GM12872 (cell line): ENCODE measurements at regions not wholly inside any gene's neighbourhood (a gene's known extent, or its start where the extent isn't known, plus 50 kb on each side); places are given as distances from the start of the nearest gene placed in this dataset.

ENCODE experiments used
- TF ChIP-seq, protein P1 (sequence below): IDR thresholded peaks from 3 replicates; pipeline ENCODE4 v1.5.1; 2011; ENCODE audit warnings: low read depth, mild to moderate bottlenecking, low read length, moderate library complexity; ENCODE audit not compliant: insufficient read depth

DNA sequence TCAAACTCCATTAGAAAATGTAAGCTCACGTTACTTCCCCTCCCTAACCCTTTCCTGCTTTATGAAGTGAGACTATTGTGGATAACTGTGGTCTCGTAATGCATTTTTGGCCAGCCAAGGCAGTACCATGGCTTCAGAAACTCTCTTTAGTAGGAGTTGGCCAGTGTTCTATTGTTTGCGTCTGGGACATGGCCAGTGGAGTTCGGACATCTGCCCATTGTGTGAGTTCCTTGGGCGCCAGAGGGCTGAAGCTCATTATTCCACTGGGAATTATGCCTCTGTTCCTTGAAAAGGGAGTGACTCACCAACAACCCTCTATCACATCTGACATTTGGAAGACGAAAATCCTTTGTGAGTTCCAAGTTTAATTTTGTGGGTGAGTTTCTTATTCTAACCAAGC is 319.5 kb upstream of the SOX9 start:
- TF ChIP-seq, protein P1, sequence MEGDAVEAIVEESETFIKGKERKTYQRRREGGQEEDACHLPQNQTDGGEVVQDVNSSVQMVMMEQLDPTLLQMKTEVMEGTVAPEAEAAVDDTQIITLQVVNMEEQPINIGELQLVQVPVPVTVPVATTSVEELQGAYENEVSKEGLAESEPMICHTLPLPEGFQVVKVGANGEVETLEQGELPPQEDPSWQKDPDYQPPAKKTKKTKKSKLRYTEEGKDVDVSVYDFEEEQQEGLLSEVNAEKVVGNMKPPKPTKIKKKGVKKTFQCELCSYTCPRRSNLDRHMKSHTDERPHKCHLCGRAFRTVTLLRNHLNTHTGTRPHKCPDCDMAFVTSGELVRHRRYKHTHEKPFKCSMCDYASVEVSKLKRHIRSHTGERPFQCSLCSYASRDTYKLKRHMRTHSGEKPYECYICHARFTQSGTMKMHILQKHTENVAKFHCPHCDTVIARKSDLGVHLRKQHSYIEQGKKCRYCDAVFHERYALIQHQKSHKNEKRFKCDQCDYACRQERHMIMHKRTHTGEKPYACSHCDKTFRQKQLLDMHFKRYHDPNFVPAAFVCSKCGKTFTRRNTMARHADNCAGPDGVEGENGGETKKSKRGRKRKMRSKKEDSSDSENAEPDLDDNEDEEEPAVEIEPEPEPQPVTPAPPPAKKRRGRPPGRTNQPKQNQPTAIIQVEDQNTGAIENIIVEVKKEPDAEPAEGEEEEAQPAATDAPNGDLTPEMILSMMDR = no peak

DNA sequence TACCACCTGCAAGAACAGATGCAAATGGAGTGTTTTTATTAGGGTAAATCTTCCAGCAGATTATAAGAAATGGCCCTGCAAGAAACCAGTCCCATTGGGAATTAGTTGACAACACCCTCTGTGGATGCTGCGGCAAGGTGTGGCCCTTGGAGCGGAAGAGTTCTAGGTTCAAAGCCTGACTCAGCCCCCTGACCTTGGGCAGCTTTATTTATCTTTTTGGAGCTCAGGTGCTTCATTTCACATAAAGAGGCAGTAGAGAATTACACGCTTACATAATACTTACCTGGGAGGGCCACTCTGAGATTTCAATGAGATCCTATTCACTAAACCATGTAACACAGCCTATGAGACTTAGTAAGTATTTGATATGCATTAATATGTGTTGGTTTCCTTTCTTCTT is 318.2 kb upstream of the SOX9 start:
- TF ChIP-seq, protein P1 = no peak

DNA sequence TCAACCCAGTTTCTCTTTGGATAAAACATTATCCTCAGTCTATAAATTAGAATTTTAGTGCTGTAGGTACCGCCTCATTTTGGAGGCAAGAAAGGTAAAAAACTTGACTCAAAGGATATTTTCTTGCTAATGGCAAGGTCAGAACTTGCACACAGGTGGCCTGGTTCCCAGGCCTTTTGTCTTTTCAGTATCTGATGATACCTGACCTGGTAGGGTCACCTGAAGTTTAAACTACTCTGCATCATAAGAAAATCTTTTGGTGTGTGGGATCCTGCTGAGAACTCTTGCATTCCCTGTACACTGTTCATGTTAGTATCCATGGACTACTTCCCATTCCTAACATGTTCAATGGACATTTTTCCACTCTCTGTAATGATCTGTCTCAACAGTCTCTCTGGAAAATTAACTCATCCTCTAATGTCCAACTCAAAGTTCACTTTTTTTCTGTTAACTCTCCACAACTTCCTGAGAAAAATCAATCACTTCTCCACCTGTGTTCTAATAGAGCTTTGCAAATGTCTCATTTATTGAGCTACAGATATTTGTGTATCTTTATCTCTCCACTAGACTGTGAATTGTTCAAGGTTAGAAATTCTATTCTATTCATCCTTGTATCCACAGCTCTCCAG is 317.1 kb upstream of the SOX9 start:
- TF ChIP-seq, protein P1 = no peak

DNA sequence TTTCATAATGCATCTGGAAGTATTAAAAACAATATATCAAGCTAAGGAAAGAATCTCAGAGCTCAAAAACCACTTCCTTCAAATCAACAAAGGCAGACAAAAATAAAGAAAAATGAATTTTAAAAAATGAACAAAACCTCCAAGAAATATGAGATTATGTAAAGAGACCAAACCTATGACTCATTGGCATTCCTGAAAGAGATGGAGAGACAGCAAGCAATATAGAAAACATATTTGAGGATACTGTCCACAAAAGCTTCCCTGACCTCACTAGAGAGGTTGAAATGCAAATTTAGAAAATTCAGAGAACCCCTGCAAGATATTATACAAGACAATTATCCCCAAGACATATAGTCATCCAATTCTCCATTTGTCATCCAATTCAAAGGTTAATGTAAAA is 311.3 kb upstream of the SOX9 start:
- TF ChIP-seq, protein P1 = no peak

DNA sequence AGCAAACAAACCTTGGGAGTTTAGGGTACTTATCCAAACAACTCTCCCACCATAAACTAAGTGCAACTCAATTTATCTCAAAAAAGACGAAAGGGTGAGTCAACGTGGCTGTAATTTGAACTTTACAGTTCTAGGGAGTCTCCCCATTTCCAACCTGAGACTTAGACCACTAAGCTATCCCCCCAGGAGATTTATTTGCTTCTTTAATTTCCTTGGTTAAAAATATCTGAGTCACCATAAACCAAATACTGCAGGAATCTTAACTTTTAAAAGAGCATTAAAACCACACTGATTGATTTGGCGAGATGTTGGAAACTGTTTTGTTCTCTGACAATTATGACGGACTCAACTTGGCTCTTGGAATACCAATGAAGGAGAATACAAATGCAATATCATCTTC is 299.3 kb upstream of the SOX9 start:
- TF ChIP-seq, protein P1 = no peak

DNA sequence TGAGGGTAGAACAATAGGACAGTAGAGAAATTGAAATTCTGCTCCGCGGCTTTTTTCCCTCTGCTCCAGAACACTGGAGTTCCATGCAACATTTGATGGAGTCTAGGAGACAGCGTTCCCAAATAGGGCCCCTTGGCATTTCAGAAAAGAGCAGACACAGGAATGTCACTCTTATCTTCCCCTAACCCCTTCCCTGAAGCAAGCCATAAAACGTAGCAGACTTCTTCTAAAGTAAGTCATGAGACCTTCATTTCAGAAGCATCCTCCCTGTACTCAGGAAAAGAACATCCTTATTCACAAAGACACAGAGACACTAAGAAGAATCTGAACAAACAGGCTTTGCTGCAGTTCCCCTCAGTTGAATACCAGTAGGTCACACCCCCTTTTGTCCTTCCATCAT is 296.1 kb upstream of the SOX9 start:
- TF ChIP-seq, protein P1 = no peak

DNA sequence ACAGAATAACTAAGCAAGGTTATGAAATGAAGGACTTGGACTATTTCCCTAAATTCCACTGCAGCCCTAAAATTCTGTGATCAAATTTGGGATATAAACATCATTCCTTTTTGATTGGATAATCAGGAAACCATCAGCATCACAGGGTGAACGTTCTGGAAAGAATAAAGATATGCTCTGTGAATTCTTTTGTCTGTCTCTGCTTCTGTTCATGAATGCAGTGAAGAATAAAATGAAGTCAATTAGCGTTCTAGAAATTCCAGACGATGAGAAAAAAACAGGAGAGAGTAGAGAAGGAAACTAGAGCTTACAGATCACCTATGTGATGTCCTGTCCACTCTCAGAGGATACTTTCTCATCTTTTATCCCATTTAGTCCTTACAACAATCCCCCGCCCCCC is 295.1 kb upstream of the SOX9 start:
- TF ChIP-seq, protein P1 = no peak
